Activated CD4-positive, alpha-beta T cell treated with anti-CD3 and anti-CD28 coated beads for 36 hours (primary cell): ENCODE measurements at regions not wholly inside any gene's neighbourhood (a gene's known extent, or its start where the extent isn't known, plus 50 kb on each side); places are given as distances from the start of the nearest gene placed in this dataset.

Source experiments
- ATAC-seq: fragments of 200-7000 bp; cut with Tn5 transposase; one replicate; pipeline ENCODE4 v1.10.0; 2021; ENCODE audit warnings: mild to moderate bottlenecking, moderate library complexity
- CTCF ChIA-PET: fragments of 350-600 bp; sonication (Branson Sonifier 250); formaldehyde crosslinking; loops from one replicate; lab custom pipeline; 2021; ENCODE audit warnings: antibody characterized with exemption; lab: Charles Lee
- POLR2A ChIA-PET: fragments of 350-600 bp; sonication (Branson Sonifier 250); formaldehyde crosslinking; loops from one replicate; lab custom pipeline; 2021; ENCODE audit warnings: antibody characterized with exemption, inconsistent platforms; lab: Charles Lee
- DNase-seq: peaks from one replicate; pipeline ENCODE4 v3.0.0-alpha.2; 2020
- H3K27ac Mint-ChIP-seq: one replicate; pipeline ENCODE4 v1.8.0; 2021; ENCODE audit warnings: mixed read lengths
- H3K27me3 Mint-ChIP-seq: one replicate; pipeline ENCODE4 v1.8.0; 2021; ENCODE audit warnings: mixed read lengths
- H3K36me3 Mint-ChIP-seq: one replicate; pipeline ENCODE4 v1.8.0; 2021; ENCODE audit warnings: low read depth, mixed read lengths
- H3K4me1 Mint-ChIP-seq: one replicate; pipeline ENCODE4 v1.8.0; 2021; ENCODE audit warnings: mixed read lengths
- H3K4me3 Mint-ChIP-seq: one replicate; pipeline ENCODE4 v1.8.0; 2021; ENCODE audit warnings: mild to moderate bottlenecking, moderate library complexity, mixed read lengths
- H3K9me3 Mint-ChIP-seq: one replicate; pipeline ENCODE4 v1.8.0; 2021; ENCODE audit warnings: low read depth, mixed read lengths
- intact Hi-C, 2 experiments: fragments of 100-400 bp; cut with DNase I in 1 of 2; cut with micrococcal nuclease in 1 of 2; formaldehyde crosslinking; loops; one replicate each; pipeline versions ENCODE4 v1.14.2 to v1.15.1; 2022 to 2024; cut with DNase I, micrococcal nuclease

- H3K9me3 Mint-ChIP-seq, result no peaks in the 10 kb centered on the region
- CTCF ChIA-PET, result no interaction called here
- H3K36me3 Mint-ChIP-seq, result no peaks in the 10 kb centered on the region
- no peak overlapping the region for H3K27ac Mint-ChIP-seq
- H3K4me1 Mint-ChIP-seq, result no peaks in the 10 kb centered on the region
- H3K4me3 Mint-ChIP-seq, result no peak overlapping the region
- DNase-seq (no peak), ATAC-seq (no peak)
- intact Hi-C loops, result no loop called here
- H3K27me3 Mint-ChIP-seq, result no peaks in the 10 kb centered on the region
- POLR2A ChIA-PET, result no interaction called here
Measured at GRCh38 chr10:130737186-130737585, 574.3 kb downstream of the TCERG1L start.

GRCh38 chr10:130737621-130738020, 573.9 kb downstream of the TCERG1L start:
- no peaks in the 10 kb centered on the region for H3K4me1 Mint-ChIP-seq
- H3K27ac Mint-ChIP-seq, result no peak overlapping the region
- H3K36me3 Mint-ChIP-seq, result no peaks in the 10 kb centered on the region
- ChIA-PET CTCF (no interaction called here), POLR2A (no interaction called here)
- intact Hi-C loops, result no loop called here
- no peak overlapping the region for H3K4me3 Mint-ChIP-seq
- no peaks in the 10 kb centered on the region for H3K27me3 Mint-ChIP-seq
- H3K9me3 Mint-ChIP-seq, result no peaks in the 10 kb centered on the region
- DNase-seq (no peak), ATAC-seq (no peak)

GRCh38 chr10:130739016-130739756, 572.3 kb downstream of the TCERG1L start:
- no peak overlapping the region for H3K27ac Mint-ChIP-seq
- no peaks in the 10 kb centered on the region for H3K27me3 Mint-ChIP-seq
- ChIA-PET CTCF (no interaction called here), POLR2A (no interaction called here)
- H3K36me3 Mint-ChIP-seq, result no peaks in the 10 kb centered on the region
- no peak for DNase-seq
- H3K9me3 Mint-ChIP-seq, result no peaks in the 10 kb centered on the region
- ATAC-seq, result no peak
- H3K4me3 Mint-ChIP-seq, result no peak overlapping the region
- intact Hi-C loops, result no loop called here
- H3K4me1 Mint-ChIP-seq, result no peaks in the 10 kb centered on the region

GRCh38 chr10:130739757-130740145, 571.8 kb downstream of the TCERG1L start:
- DNase-seq (no peak), ATAC-seq (no peak)
- Mint-ChIP-seq H3K4me1 (no peaks in the 10 kb centered on the region), H3K36me3 (no peaks in the 10 kb centered on the region), H3K27me3 (no peaks in the 10 kb centered on the region), H3K4me3 (no peak overlapping the region), H3K27ac (no peak overlapping the region), H3K9me3 (no peaks in the 10 kb centered on the region)
- ChIA-PET POLR2A (no interaction called here), CTCF (no interaction called here)
- intact Hi-C loops, result no loop called here

GRCh38 chr10:130740166-130740565, 571.4 kb downstream of the TCERG1L start:
- CTCF ChIA-PET, result no interaction called here

GRCh38 chr10:130740915-130741750, 570.4 kb downstream of the TCERG1L start:
- intact Hi-C loops, result no loop called here
- H3K9me3 Mint-ChIP-seq, result no peaks in the 10 kb centered on the region
- no peak overlapping the region for H3K4me3 Mint-ChIP-seq

More at GRCh38 chr10:130740166-130740565, 571.4 kb downstream of the TCERG1L start:
- Mint-ChIP-seq H3K9me3 (no peaks in the 10 kb centered on the region), H3K27me3 (no peaks in the 10 kb centered on the region), H3K4me3 (no peak overlapping the region), H3K27ac (no peak overlapping the region), H3K36me3 (no peaks in the 10 kb centered on the region), H3K4me1 (no peaks in the 10 kb centered on the region)
- intact Hi-C loops, result no loop called here
- DNase-seq (no peak), ATAC-seq (no peak)
- POLR2A ChIA-PET, result no interaction called here

GRCh38 chr10:130741901-130742855, 569.3 kb downstream of the TCERG1L start:
- no peaks in the 10 kb centered on the region for H3K9me3 Mint-ChIP-seq
- ATAC-seq (no peak), DNase-seq (no peak)
- ChIA-PET POLR2A (no interaction called here), CTCF (interaction anchor here (0.6 kb wide), 1 partner anchor 23 kb away, joined by 4 read pairs; no protein-coding TSS in a partner anchor)
- no peak overlapping the region for H3K27ac Mint-ChIP-seq
- H3K27me3 Mint-ChIP-seq, result no peaks in the 10 kb centered on the region
- no peak overlapping the region for H3K4me3 Mint-ChIP-seq
- intact Hi-C loops, result no loop called here
- no peaks in the 10 kb centered on the region for H3K36me3 Mint-ChIP-seq
- no peaks in the 10 kb centered on the region for H3K4me1 Mint-ChIP-seq

More at GRCh38 chr10:130740915-130741750, 570.4 kb downstream of the TCERG1L start:
- Mint-ChIP-seq H3K27ac (no peak overlapping the region), H3K36me3 (no peaks in the 10 kb centered on the region), H3K4me1 (no peaks in the 10 kb centered on the region), H3K27me3 (no peaks in the 10 kb centered on the region)
- CTCF ChIA-PET, result interaction anchor here (0.6 kb wide), 1 partner anchor 22 kb away, joined by 4 read pairs; no protein-coding TSS in a partner anchor
- POLR2A ChIA-PET, result no interaction called here
- DNase-seq, result no peak
- ATAC-seq, result no peak

- ChIA-PET POLR2A (no interaction called here), CTCF (no interaction called here)
- Mint-ChIP-seq H3K4me3 (no peak overlapping the region), H3K4me1 (no peaks in the 10 kb centered on the region), H3K9me3 (no peaks in the 10 kb centered on the region), H3K27me3 (no peaks in the 10 kb centered on the region), H3K36me3 (no peaks in the 10 kb centered on the region), H3K27ac (no peak overlapping the region)
- ATAC-seq (no peak), DNase-seq (no peak)
- intact Hi-C loops, result no loop called here
Measured at GRCh38 chr10:130742941-130743675, 568.4 kb downstream of the TCERG1L start.

GRCh38 chr10:130743751-130744271, 567.7 kb downstream of the TCERG1L start:
- ATAC-seq (no peak), DNase-seq (no peak)
- POLR2A ChIA-PET, result no interaction called here
- no peak overlapping the region for H3K27ac Mint-ChIP-seq
- intact Hi-C loops, result no loop called here
- no peaks in the 10 kb centered on the region for H3K4me1 Mint-ChIP-seq
- no peaks in the 10 kb centered on the region for H3K9me3 Mint-ChIP-seq
- H3K36me3 Mint-ChIP-seq, result no peaks in the 10 kb centered on the region
- H3K4me3 Mint-ChIP-seq, result no peak overlapping the region
- no peaks in the 10 kb centered on the region for H3K27me3 Mint-ChIP-seq
- CTCF ChIA-PET, result no interaction called here

- no peaks in the 10 kb centered on the region for H3K4me1 Mint-ChIP-seq
- POLR2A ChIA-PET, result no interaction called here
- no peak overlapping the region for H3K27ac Mint-ChIP-seq
- CTCF ChIA-PET, result interaction anchor here (0.6 kb wide), 1 partner anchor 1302 kb away, joined by 3 read pairs; no protein-coding TSS in a partner anchor
- H3K9me3 Mint-ChIP-seq, result no peaks in the 10 kb centered on the region
- no peaks in the 10 kb centered on the region for H3K36me3 Mint-ChIP-seq
- ATAC-seq, result no peak
- H3K4me3 Mint-ChIP-seq, result no peak overlapping the region
- no peaks in the 10 kb centered on the region for H3K27me3 Mint-ChIP-seq
- no peak for DNase-seq
- intact Hi-C loops, result no loop called here
Measured at GRCh38 chr10:130744631-130745030, 566.9 kb downstream of the TCERG1L start.
